ENCODE measurements at regions not wholly inside any gene's neighbourhood (a gene's known extent, or its start where the extent isn't known, plus 50 kb on each side); places are given as distances from the start of the nearest gene placed in this dataset.

- no peak for TF ChIP-seq CTCF (IDR thresholded peaks at IDR 0.05; ENCODE audit: low read depth, low read length)
- no peak overlapping the region for H3K4me3 ChIP-seq (ENCODE audit: low read depth, low read length)
- H3K4me1 ChIP-seq: peaks cover 9% of the 10 kb centered on the region
- no peaks in the 10 kb centered on the region for H3K9me3 ChIP-seq
- H3K27me3 ChIP-seq: no peaks in the 10 kb centered on the region
- H3K36me3 ChIP-seq: no peaks in the 10 kb centered on the region
- DNase-seq: no peak
These were observed 412.5 kb upstream of the DDI1 start for GRCh38 chr11:103623933-103624332.

GRCh38 chr11:103624708-103625623 is 411.5 kb upstream of the DDI1 start:
- DNase-seq: peak; percentile 24
- H3K4me3 ChIP-seq (ENCODE audit: low read depth, low read length): no peak overlapping the region
- H3K9me3 ChIP-seq: no peaks in the 10 kb centered on the region
- H3K4me1 ChIP-seq: peaks cover 9% of the 10 kb centered on the region
- no peak for TF ChIP-seq CTCF (IDR thresholded peaks at IDR 0.05; ENCODE audit: low read depth, low read length)
- H3K36me3 ChIP-seq: no peaks in the 10 kb centered on the region
- H3K27me3 ChIP-seq: no peaks in the 10 kb centered on the region

DNA sequence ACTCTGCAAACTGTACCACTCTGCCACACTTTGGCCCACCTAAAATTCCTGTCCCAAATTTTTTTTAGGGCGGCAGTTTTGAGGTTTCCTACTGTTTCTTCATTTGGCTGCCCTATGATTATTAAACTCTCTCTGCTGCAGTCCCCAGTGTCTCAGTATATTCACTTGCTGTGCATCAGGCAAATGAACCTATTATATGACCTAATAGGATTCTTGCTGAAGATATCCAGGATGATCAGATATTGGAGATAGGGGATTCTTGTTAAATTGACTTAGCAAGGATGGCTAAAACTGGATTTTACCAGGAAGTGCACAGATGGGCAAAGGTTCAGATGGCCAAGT is 410.8 kb upstream of the DDI1 start:
- no peak overlapping the region for H3K4me3 ChIP-seq (ENCODE audit: low read depth, low read length)
- no peaks in the 10 kb centered on the region for H3K27me3 ChIP-seq
- no peak for DNase-seq
- no peaks in the 10 kb centered on the region for H3K9me3 ChIP-seq
- H3K36me3 ChIP-seq: no peaks in the 10 kb centered on the region
- H3K4me1 ChIP-seq: peaks cover 9% of the 10 kb centered on the region
- TF ChIP-seq CTCF (IDR thresholded peaks at IDR 0.05; ENCODE audit: low read depth, low read length): no peak

- H3K27me3 ChIP-seq: no peaks in the 10 kb centered on the region
- H3K4me1 ChIP-seq: peaks cover 9% of the 10 kb centered on the region
- no peaks in the 10 kb centered on the region for H3K9me3 ChIP-seq
- no peak overlapping the region for H3K4me3 ChIP-seq (ENCODE audit: low read depth, low read length)
- H3K36me3 ChIP-seq: no peaks in the 10 kb centered on the region
- no peak for DNase-seq
- no peak for TF ChIP-seq CTCF (IDR thresholded peaks at IDR 0.05; ENCODE audit: low read depth, low read length)
These were observed 408.3 kb upstream of the DDI1 start for GRCh38 chr11:103628121-103628520.

GRCh38 chr11:103631841-103632240 is 404.6 kb upstream of the DDI1 start:
- no peak for TF ChIP-seq CTCF (IDR thresholded peaks at IDR 0.05; ENCODE audit: low read depth, low read length)
- no peak for DNase-seq
- no peaks in the 10 kb centered on the region for H3K9me3 ChIP-seq
- H3K27me3 ChIP-seq: no peaks in the 10 kb centered on the region
- H3K4me1 ChIP-seq: no peaks in the 10 kb centered on the region
- no peak overlapping the region for H3K4me3 ChIP-seq (ENCODE audit: low read depth, low read length)
- H3K36me3 ChIP-seq: no peaks in the 10 kb centered on the region

DNA sequence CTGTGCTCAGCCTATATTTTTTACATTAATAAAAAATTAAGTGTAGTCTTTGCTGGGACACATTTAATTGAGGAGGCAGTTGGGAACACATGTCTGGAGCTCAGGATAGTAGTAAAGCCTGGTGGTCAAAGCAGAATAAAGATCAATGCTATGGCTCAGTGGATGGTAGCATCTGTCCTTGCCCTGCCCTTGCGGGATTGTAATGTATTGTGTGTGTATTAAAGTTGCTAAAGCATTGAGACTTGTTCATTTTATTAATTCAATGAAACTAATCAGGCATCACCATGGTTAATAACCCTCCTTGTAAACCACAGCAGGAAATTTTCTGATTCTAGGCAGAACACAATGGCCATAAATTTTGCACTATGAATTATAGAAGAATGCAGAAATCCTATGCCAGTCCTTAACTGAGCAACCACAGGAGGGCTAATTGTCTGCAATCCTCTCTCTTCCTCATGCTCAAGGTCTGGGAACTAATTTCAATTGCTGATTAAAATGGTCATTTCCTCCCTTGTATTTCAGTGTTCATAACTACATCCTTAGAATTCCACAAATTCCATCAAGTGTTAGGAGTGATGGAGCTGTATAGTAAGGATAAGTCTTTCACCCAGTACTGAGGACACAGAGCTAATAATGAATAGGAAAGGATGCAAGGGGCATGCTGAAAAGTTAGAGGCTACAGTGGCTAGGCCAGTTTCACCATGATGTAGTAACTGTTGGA is 403.2 kb upstream of the DDI1 start:
- no peak for TF ChIP-seq CTCF (IDR thresholded peaks at IDR 0.05; ENCODE audit: low read depth, low read length)
- H3K27me3 ChIP-seq: no peaks in the 10 kb centered on the region
- no peak for DNase-seq
- no peaks in the 10 kb centered on the region for H3K36me3 ChIP-seq
- no peaks in the 10 kb centered on the region for H3K4me1 ChIP-seq
- no peak overlapping the region for H3K4me3 ChIP-seq (ENCODE audit: low read depth, low read length)
- H3K9me3 ChIP-seq: no peaks in the 10 kb centered on the region

Measured in BE2C (cell line).